HG03064 (cell line): ENCODE measurements at regions not wholly inside any gene's neighbourhood (a gene's known extent, or its start where the extent isn't known, plus 50 kb on each side); places are given as distances from the start of the nearest gene placed in this dataset.

Experiments used
- ATAC-seq: cut with Tn5 transposase; IDR thresholded peaks from one replicate; pipeline ENCODE4 v1.9.1; 2021; ENCODE audit warnings: low read depth; ENCODE audit not compliant: unreplicated experiment

DNA sequence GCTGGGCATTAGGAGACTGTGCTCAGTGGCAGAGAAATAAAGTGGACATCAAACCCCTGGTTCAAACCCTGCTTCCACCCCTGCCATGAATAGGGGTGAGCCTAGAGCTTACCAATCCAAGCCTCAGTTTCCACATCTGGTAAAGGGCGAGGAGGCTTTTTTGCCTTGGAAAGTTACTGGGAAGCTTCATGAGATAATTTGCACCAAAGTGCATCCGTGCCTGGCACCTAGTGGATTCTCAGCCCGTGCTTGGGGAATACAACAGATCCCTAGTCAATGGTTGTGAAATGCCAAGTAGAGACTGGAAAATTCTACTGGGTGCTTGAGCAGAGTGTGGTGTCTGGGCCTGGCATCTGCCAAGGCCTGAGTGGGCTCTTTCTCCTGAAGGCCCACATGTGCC is 158.7 kb upstream of the ZMIZ1 start:
- ATAC-seq: no peak

DNA sequence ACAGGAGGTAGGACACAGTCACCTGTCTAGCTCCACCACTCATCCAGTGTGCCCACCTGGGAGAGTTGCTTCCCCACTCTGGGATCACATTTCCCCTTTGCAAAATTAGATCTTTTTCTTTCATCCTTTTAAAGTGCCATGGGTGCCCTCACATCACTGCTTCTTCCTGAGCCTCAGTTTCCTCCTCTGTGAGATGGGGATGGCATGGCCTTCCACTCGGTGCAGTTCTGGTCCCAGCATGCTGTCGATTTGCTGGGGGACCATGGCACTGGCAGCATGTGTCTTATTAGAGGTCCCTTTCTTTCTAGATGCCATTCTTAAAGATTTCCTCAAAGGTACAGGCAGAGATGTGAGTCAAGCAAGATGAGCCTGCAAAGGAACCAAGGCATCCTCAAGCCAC is 158.3 kb upstream of the ZMIZ1 start:
- no peak for ATAC-seq

DNA sequence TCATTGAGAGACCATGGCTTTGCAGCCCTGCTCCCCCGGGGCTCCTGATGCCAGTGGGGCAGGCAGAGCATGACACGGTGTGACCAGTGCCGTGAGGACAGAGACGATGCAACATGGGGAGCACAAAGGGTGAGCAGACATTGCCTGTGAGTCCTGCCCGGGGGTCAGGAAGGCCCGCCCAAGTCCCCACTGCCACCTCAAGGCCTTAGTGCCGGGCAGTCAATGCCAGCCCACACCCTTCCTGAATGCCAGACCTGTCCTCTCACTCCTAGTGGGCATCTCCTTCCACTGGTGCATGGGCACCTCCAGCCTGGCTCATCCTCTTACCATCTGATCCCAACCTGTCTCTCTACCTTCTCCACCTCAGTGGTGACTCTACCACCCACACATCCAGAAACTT is 157.9 kb upstream of the ZMIZ1 start:
- no peak for ATAC-seq

DNA sequence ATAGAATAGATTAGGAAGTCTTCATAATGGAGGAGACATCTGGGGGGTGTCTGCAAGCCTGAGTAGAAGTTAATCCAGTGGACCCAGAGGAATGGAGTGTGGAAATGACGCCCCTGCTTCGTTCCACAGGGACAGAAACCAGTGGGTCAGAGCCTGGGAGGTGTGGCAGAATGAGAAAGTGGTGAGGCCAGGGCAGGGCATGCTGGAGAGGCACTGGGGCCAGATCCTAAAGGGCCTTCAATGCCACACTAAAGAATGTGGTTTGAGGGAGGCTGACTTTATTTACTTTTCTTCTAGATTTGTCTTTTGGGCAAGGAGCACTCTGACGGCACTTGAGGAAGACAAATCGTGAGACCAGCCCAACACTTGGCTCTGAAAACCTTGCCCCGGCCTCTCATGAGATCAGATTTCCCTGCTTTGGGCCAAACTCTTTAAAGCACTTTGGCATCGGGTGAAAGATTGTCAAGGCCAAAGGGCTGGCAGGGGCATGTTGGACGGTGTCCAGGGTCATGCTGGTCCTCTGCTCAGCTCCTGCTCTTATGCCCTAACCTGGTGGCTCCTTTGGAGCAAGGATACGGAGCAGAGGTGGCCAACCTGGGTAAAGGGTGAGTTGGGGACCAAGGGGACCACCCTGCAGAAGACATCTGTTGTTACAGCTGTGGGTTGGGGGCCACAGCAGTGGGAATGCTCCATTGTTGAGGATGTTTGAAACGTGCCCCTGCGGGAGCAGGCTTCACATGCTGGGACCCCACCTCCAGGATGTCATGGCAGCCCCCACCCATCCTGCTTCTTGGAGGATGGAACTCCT is 157.0 kb upstream of the ZMIZ1 start:
- ATAC-seq: no peak

DNA sequence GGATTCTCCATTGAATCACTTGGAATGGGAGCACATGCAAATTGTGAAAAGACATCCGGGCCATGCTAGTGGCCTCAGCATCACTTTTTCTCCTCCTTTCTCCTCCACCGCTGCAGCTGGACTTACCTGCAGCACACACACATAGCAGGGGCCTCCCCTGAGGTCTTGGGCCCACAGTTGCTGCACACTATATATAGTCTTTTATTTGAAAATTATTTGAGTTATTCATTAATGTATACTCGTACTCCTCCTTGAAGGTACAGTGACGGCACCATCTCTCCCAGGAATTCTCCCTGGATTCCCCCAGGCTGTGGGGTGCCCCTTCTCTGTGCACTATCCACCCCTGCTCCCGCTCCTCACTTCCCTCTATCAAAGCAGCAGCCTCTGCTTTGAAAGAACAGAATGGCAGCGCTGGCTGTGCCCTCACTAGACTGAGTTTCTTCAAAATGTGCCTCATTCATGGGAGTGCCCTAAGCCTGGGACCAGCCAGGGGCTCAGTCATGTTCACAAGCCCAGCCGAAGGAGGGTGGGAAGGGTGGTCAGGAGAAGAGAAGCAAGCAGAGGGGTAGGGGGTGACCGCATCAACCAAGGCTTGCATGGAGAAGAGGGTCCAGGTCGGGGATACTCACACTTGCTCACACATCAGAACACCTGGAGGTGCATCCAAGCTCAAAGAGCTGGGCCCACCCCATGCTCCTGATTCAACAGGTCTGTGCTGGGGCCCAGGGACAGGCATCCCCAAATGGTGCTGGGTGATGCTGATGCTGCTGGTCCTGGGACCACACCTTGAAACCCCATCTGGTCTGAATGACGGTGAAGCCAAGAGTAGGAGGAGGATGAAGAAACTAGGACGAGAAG is 156.2 kb upstream of the ZMIZ1 start:
- ATAC-seq: no peak

DNA sequence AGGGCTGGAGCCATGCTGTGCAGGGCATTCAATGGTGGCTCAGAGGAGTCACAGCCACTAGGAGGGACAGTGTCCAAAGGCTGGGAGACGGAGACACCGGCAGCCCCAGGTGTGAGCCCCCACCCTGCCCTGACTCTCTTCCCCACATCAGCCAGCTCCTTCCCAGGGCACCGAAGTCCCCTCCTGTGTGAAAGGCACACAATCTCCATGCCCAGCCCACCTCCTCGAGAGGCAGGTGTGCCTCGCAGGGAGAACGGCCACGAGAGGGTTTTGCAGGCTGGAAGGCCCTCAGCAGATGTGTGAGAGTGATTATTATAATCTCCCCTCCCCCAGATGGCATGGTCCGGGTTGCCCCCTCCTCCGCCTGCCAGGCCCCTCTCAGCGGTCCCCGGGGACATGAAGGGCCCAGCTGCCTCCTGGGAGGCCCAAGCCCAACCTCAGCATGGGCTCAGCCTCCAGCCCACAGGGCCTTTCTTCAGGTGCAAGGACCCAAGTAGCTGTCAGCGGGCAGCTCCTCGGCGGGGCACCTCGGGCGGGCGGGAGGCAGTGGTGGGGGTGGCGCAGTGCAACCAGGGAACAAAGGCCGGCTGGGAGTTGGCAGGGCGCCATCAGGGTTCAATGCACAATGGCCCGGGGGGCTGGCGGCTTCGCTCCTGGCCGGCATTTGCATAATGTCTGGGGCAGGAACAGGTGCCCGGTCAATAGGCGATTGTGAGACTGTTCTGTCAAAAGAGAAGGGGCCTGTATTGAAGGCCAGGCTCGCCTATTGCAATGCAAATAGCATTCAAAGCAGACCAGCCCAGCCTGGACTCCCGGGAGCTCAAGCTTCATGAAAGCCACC is 155.3 kb upstream of the ZMIZ1 start:
- ATAC-seq: no peak

DNA sequence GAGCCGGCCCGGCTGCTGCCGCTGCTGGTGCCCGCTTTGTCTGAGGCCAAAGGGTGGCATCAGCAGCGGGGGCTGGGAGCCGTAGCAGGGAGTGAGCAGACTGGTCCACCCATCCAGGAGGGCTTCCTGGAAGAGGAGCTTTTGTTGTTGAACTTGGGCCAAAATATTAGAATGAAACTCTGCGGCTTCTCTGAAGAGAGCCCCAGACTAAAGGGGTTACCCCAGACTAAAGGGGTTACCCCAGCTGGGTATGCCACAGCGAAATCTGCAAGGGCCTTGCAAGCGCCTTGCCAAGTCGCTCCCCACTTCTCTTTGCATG is 154.7 kb upstream of the ZMIZ1 start:
- ATAC-seq: no peak

DNA sequence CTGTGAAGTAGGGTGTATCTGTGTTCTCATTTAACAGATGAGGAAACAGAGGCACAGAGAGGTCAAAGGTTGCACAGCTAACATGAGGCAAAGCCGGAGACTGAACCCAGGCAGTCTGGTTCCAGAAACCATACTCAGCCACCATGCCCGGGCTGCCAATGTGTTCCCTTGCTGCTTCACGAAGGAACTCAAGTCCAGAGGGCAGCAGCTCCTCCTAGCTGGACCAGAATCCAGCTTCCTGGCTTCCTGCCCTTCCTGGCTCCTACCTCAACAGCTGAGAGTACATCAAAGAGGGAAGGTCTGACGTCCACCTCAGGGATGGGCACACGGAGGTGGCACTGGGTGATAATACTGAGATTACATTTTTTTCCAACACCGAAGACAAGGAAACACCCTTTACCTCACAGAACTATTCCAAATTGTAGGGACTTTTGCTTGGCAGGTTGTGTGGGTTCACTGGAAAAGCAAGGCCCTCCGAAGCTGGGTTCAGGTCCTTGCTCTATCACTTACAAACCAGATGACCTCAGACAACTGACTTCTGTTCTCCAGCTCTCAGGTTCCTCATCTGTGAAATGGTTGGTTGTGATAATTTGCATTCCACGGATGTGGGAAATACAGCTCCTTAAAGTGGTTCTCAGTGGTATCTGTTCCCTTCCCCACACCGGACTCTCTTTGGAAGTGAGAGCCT is 154.1 kb upstream of the ZMIZ1 start:
- ATAC-seq: no peak

DNA sequence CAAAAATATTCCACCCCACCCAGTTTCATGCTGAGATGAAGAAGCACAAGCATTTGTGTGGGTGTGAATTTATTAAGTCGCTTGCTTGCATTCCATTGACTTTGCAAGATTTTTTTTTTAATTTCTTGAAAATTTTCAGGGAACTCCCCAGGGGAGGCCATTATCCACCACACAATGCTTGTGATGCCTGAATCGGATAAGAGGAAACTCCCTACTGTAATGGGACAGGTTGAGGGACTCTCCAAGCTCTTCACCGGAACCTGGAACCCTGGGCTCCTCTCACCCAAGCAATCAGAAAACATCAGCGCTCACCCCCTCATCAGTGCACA is 153.6 kb upstream of the ZMIZ1 start:
- ATAC-seq: no peak

DNA sequence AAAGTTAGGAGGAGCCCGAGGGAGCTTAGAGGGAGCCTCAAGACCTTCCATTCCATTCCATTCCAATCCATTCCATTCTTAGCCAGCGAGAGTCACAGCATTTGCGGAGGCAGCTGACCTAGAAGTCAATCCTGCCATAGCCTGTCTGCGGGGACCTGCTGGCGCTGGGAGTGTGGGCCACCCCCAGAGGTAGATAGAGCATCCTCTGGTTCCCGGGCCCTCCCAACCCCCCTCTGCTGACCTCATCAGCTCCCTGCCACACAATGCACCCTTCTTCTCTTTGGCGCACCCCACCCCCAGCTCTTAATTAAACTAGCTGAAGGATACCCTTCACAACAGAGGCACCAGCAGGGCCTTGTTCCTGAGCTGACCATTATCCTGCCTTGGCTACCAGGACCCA is 152.5 kb upstream of the ZMIZ1 start:
- no peak for ATAC-seq

DNA sequence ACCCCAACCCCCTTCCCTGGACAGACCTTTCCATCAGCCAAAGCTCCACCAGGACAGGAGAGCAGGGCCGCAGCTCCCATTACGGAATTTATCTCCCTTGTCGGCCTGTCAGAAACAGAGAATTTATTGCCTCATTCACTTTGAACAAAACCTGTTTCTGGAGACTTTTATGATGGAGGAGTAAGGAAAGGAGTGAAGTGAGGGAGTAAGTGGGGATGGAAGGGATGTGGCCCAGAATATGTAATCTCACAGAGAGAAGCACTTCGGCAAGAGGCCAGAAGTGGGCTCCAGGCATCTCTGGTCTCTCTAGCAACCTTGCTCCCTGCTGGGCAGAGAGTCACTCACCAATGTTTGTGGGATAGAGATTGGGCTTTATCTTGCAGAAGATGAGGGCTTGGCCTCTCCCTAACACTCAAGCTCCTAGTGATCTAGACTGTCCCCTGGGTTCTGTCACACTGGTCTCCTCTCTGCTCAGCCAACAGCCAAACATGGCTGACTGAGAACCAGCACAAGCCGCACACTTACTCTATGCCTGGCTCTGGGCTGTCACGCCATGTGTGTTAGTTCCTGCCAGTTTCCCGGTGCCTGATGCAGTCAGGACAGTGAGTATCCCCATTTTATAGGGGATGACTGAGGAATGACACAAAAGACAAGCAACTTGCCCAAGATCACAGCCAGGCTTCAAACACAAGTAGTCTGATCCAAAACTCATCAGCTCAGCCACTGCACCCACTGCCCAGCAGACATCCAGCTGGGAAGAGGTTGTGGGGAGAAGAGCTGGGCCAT is 149.4 kb upstream of the ZMIZ1 start:
- no peak for ATAC-seq

DNA sequence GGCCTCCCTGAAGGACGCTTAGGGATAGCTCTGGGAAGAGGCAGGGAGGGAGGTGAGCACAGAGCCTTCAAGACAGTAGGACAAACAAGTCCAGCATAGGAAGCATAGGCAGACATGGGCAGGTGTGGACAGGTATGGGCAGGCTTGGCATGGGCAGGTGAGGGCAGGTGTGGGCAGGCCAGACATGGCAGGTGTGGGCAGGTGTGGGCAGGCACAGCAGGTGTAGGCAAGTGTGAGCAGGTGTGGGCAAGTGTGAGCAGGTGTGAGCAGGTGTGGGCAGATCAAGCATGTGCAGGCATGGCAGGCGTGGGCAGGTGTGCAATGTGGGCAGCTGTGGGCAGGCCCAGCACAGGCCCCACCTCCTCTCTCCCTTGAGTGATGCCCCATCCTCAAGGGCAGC is 148.8 kb upstream of the ZMIZ1 start:
- ATAC-seq: no peak

DNA sequence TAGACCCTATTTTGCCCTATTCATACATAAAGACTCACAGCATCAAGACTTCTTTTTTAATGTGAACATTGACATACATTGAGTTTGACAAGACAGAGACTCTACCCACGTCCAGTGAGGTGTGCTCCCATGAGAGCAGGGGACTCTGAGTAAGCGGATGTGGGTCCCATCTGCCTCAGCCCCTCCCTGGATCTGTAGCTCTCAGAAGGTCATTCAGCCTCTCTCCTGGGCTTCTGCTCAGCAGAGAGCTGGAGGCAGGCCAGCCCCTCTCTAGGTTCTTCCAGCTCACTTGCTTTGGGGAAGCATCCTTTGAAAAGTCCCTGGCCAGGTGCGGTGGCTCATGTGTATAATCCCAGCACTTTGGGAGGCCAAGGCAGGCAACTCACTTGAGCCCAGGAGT is 146.9 kb upstream of the ZMIZ1 start:
- ATAC-seq: no peak

DNA sequence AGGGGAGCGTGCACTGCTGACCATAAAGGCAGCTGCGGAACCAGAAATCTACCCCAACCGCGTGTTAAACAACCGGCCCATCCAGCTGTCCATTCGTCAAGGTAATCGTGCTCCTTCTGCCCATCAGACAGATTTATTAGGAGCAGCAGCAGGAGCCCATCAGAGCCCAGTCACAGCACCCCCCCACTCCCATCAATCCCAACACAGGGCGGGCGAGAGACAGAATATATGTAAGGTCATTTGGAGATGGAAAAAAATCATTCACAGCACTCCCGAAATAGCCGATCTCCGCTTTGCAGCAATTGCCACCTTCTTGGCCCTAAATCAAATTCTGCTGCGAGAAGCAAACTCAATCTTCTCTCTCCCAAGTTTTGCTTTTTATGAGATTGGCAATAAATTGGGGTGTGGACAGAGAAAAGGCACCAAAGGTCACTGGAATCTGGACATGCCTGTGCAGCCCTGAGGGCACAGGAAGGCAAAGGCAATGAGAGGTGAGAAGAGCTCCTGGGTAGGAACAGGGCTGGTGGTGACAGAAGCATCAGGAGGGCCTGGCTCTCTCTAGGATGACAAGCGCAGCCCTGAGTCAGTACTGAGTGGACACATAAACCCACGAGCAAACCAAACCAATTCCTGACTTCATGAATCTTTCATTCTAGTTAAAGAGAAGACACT is 145.0 kb upstream of the ZMIZ1 start:
- no peak for ATAC-seq

DNA sequence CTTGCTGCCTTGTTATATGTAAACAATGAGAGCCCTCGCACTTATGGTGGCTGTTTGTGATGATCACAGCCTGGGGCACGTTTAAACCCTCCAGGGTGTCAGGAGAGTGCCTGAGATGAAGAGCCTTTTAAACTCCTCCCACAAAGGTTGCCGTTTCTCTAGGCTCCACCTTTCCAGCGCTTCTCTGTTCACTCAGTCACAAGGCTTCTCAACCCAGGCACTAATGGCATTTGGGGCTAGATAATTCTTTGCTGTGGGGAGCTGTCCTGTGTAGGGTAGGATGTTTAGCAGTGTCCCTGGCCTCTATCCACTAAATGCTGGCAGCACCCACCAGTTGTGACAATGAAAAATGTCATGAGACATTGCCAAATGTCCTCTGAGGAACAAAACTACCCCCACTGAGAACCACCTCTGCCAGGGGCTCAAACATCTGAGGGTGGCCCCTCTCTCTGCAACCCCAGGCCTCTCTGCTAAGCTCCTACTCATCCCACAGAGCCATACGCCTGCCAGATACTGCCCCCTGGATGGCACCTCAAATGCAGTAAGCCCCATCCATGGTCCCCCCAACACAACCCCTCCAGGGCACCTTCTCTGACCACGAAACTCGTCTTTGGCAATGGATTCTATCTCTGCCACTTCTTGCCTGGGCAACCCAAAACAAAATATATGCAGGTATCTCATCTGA is 144.3 kb upstream of the ZMIZ1 start:
- ATAC-seq: no peak

DNA sequence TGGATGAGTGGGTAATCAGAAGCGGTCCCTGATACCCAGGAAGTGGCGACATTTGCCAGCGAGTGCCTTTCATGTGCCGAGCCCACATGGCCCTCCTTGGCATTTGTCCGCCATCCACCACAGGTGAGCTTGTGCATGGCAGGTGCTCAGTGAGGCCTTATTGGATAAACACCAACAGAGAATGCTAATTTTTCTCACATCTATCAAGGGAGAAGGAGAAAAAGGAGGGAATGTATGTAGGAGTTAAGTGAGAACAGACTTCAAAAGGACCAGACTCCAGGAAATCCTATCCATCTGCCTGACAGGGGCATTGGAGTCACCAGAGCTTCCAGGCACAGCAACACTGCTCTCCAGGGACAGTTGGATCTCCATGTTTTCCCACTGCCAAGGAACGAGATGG is 143.5 kb upstream of the ZMIZ1 start:
- ATAC-seq: no peak

DNA sequence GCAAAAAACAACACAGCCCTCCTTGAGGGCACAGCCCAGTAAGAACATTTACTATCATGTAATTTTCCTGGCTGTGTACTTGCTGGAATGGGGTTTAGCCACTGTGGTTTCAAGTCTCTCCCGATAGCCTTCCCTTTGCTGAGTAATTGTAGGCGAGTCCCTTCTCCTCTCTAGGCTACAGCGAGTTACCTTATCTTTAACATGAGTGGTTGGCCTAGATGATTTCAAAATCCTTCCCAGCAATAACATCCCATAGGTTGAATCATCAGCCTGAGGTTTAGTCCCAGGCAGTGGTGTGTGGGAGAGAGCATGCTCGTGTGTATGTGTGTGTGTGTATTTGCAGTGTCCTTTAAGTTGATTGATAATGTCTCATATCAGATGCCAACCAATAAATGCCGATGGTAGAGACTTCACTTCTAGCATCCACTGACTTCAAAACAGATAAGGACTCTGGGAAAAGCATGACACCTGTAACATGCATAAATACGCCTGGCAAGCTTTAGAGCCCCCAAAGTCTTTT is 142.9 kb upstream of the ZMIZ1 start:
- ATAC-seq: no peak

DNA sequence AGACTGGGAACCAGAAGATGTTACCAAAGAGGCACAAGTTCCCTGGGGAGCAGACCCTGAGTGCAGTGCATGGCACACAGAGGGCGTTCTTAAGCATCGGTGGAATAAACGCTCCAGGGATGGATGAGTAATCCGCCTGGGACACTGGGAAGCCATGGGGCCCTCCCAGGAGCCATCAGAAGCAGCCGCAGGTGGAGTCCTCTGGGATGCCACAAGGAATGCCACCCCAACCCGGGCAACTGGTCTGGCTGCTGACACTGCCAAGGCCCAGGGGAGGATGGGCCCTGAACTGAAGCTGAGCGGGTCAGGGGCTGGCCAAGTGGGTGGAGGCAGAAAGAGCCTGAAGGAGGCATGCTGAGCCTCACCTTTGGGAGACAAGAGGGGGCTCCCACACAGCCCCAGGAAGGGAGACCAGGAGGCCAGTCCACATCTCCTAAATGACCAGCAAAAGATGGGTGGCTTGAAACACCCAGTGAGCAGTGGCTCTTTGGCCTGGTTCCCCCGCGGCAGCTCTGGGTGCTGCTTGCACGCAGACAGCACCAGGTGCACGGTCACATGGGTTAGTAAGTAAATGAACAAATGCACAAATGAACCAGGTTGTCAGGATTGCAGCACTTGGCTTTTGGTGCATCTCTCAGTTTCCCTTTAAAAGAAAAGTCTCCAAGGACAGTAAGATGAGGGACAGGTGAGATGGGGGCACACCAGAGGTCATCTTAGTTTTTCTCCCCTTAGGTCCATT is 141.3 kb upstream of the ZMIZ1 start:
- ATAC-seq: no peak
